ENCODE measurements at regions not wholly inside any gene's neighbourhood (a gene's known extent, or its start where the extent isn't known, plus 50 kb on each side); places are given as distances from the start of the nearest gene placed in this dataset.

- DNase-seq (ENCODE audit: low read depth, low spot score) = no peak
- Mint-ChIP-seq H3K36me3 (ENCODE audit: low read depth) (no peaks in the 10 kb centered on the region), H3K27ac (ENCODE audit: unreplicated experiment) (no peak overlapping the region), H3K9me3 (no peaks in the 10 kb centered on the region), H3K4me3 (no peak overlapping the region), H3K4me1 (peaks cover 14% of the 10 kb centered on the region), H3K27me3 (ENCODE audit: low read depth) (no peaks in the 10 kb centered on the region)
- TF ChIP-seq CTCF (conservative IDR thresholded peaks at IDR 0.05) = no peak
Measured at GRCh38 chr4:18512718-18513117, 491.2 kb upstream of the LCORL start.

DNA sequence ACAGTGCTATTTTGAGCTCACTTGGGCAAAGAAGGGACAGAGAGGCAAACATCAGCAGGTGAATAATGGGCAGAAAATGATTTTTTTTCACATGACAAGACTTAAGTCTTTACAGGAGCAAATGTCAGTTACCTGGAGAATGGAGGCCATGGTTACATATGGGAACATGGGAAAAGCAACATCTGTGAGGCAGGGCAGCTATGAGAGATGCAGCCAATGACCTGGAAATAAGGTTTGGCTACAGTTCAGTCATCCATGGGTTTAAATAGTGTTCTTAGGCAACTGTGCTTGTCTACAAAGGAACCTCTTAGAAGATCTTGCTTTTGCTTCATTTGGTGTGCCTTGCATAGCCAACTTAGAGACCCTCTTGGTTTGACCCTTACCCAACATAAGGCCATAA is 490.2 kb upstream of the LCORL start:
- no peaks in the 10 kb centered on the region for H3K36me3 Mint-ChIP-seq (ENCODE audit: low read depth)
- H3K9me3 Mint-ChIP-seq = no peaks in the 10 kb centered on the region
- H3K4me1 Mint-ChIP-seq = peaks cover 14% of the 10 kb centered on the region
- no peak overlapping the region for H3K4me3 Mint-ChIP-seq
- no peak for DNase-seq (ENCODE audit: low read depth, low spot score)
- no peaks in the 10 kb centered on the region for H3K27me3 Mint-ChIP-seq (ENCODE audit: low read depth)
- H3K27ac Mint-ChIP-seq (ENCODE audit: unreplicated experiment) = no peak overlapping the region
- no peak for TF ChIP-seq CTCF (conservative IDR thresholded peaks at IDR 0.05)

GRCh38 chr4:18508786-18509185 is 487.2 kb upstream of the LCORL start:
- no peak for DNase-seq (ENCODE audit: low read depth, low spot score)
- H3K27me3 Mint-ChIP-seq (ENCODE audit: low read depth) = no peaks in the 10 kb centered on the region
- peaks cover 14% of the 10 kb centered on the region for H3K4me1 Mint-ChIP-seq
- no peak overlapping the region for H3K27ac Mint-ChIP-seq (ENCODE audit: unreplicated experiment)
- H3K36me3 Mint-ChIP-seq (ENCODE audit: low read depth) = no peaks in the 10 kb centered on the region
- H3K9me3 Mint-ChIP-seq = no peaks in the 10 kb centered on the region
- no peak overlapping the region for H3K4me3 Mint-ChIP-seq
- no peak for TF ChIP-seq CTCF (conservative IDR thresholded peaks at IDR 0.05)

GRCh38 chr4:18480928-18481327 is 459.4 kb upstream of the LCORL start:
- TF ChIP-seq CTCF (conservative IDR thresholded peaks at IDR 0.05) = no peak
- H3K4me3 Mint-ChIP-seq = no peak overlapping the region
- peaks cover 19% of the 10 kb centered on the region for H3K9me3 Mint-ChIP-seq
- H3K27ac Mint-ChIP-seq (ENCODE audit: unreplicated experiment) = no peak overlapping the region
- no peaks in the 10 kb centered on the region for H3K4me1 Mint-ChIP-seq
- peaks cover 6% of the 10 kb centered on the region for H3K27me3 Mint-ChIP-seq (ENCODE audit: low read depth)
- peaks cover 15% of the 10 kb centered on the region for H3K36me3 Mint-ChIP-seq (ENCODE audit: low read depth)
- DNase-seq (ENCODE audit: low read depth, low spot score) = no peak

DNA sequence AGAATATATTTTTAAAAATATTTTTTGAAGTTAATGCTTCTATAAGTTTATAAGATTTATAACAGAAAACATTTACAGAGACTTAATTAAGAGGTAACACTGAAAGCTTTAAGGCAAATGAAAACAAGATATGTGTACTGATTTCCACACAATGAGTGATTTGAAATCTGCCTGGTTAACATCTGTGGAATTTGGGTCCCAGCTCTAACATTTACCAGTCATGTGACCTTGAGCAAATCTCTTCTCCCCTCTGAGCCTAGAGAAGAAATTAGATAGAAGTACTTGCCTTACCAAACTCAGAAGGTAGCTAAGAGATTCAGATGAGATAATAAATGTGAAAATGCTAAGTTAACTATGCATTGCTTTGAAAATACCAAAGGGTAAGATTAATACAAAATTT is 458.8 kb upstream of the LCORL start:
- peaks cover 17% of the 10 kb centered on the region for H3K9me3 Mint-ChIP-seq
- TF ChIP-seq CTCF (conservative IDR thresholded peaks at IDR 0.05) = no peak
- H3K4me3 Mint-ChIP-seq = no peak overlapping the region
- no peak for DNase-seq (ENCODE audit: low read depth, low spot score)
- peaks cover 14% of the 10 kb centered on the region for H3K36me3 Mint-ChIP-seq (ENCODE audit: low read depth)
- H3K4me1 Mint-ChIP-seq = no peaks in the 10 kb centered on the region
- peaks cover 6% of the 10 kb centered on the region for H3K27me3 Mint-ChIP-seq (ENCODE audit: low read depth)
- H3K27ac Mint-ChIP-seq (ENCODE audit: unreplicated experiment) = no peak overlapping the region

- H3K27me3 Mint-ChIP-seq (ENCODE audit: low read depth) = peaks cover 5% of the 10 kb centered on the region
- H3K9me3 Mint-ChIP-seq = peaks cover 17% of the 10 kb centered on the region
- TF ChIP-seq CTCF (conservative IDR thresholded peaks at IDR 0.05) = no peak
- H3K27ac Mint-ChIP-seq (ENCODE audit: unreplicated experiment) = no peak overlapping the region
- H3K36me3 Mint-ChIP-seq (ENCODE audit: low read depth) = peaks cover 11% of the 10 kb centered on the region
- H3K4me3 Mint-ChIP-seq = no peak overlapping the region
- H3K4me1 Mint-ChIP-seq = peaks cover 2% of the 10 kb centered on the region
- no peak for DNase-seq (ENCODE audit: low read depth, low spot score)
Measured at GRCh38 chr4:18479825-18480224, 458.3 kb upstream of the LCORL start.
